Osteoblast (primary cell): ENCODE measurements at regions not wholly inside any gene's neighbourhood (a gene's known extent, or its start where the extent isn't known, plus 50 kb on each side); places are given as distances from the start of the nearest gene placed in this dataset.

ENCODE experiments used
- DNase-seq: peaks from one replicate; pipeline ENCODE4 v3.0.0; 2011; ENCODE audit warnings: low spot score, mixed read lengths; ENCODE audit not compliant: insufficient read length; ENCODE audit errors: missing footprints
- H2AFZ ChIP-seq: 2 replicates; pipeline ENCODE4 v1.6.0; 2011; ENCODE audit warnings: mild to moderate bottlenecking, low read length
- H3K27ac ChIP-seq: 2 replicates; pipeline ENCODE4 v1.5.1; 2011; ENCODE audit warnings: mild to moderate bottlenecking, low read depth, low read length, moderate library complexity
- H3K27me3 ChIP-seq: 2 replicates; pipeline ENCODE4 v1.6.0; 2012; ENCODE audit warnings: mild to moderate bottlenecking, control low read depth, inconsistent platforms, low read length, moderate library complexity; ENCODE audit not compliant: insufficient read depth
- H3K36me3 ChIP-seq: 2 replicates; pipeline ENCODE4 v1.5.1; 2011; ENCODE audit warnings: mild to moderate bottlenecking, low read length, control low read depth, moderate library complexity; ENCODE audit not compliant: insufficient read depth
- H3K4me1 ChIP-seq: 2 replicates; pipeline ENCODE4 v1.5.1; 2011; ENCODE audit warnings: mild to moderate bottlenecking, low read length, control low read depth, moderate library complexity; ENCODE audit not compliant: insufficient read depth
- H3K4me2 ChIP-seq: 2 replicates; pipeline ENCODE4 v1.6.0; 2011; ENCODE audit warnings: mild to moderate bottlenecking, low read length; ENCODE audit not compliant: insufficient read depth
- H3K4me3 ChIP-seq: fragments of 200-600 bp; sonication (generic); 3 replicates; pipeline ENCODE4 v1.5.1; 2012; ENCODE audit warnings: mild to moderate bottlenecking, low read length, inconsistent platforms; ENCODE audit not compliant: insufficient read depth
- H3K79me2 ChIP-seq: 2 replicates; pipeline ENCODE4 v1.6.0; 2012; ENCODE audit warnings: mild to moderate bottlenecking, low read length, control low read depth, inconsistent platforms; ENCODE audit not compliant: insufficient read depth
- H3K9me3 ChIP-seq: 2 replicates; pipeline ENCODE4 v1.5.1; 2011; ENCODE audit warnings: low read depth, low read length, control low read depth
- H4K20me1 ChIP-seq: 2 replicates; pipeline ENCODE4 v1.6.0; 2012; ENCODE audit warnings: mild to moderate bottlenecking, low read length, control low read depth; ENCODE audit not compliant: insufficient read depth
- TF ChIP-seq, protein P1 (sequence below): IDR thresholded peaks from 2 replicates; pipeline ENCODE4 v1.5.1; 2011; ENCODE audit warnings: mild to moderate bottlenecking, low read depth, low read length, moderate library complexity; ENCODE audit errors: extremely low read depth

GRCh38 chr3:34534013-34534412 lies 735.6 kb downstream of the PDCD6IP start:
- Histone ChIP-seq H3K79me2 (no peaks in the 10 kb centered on the region), H3K4me3 (no peak overlapping the region)

GRCh38 chr3:34544136-34544535 lies 745.7 kb downstream of the PDCD6IP start:
- H3K27me3 ChIP-seq = no peaks in the 10 kb centered on the region

More at GRCh38 chr3:34534013-34534412, 735.6 kb downstream of the PDCD6IP start:
- DNase-seq = no peak
- no peaks in the 10 kb centered on the region for H3K4me1 ChIP-seq
- H4K20me1 ChIP-seq = no peaks in the 10 kb centered on the region
- TF ChIP-seq, protein P1, sequence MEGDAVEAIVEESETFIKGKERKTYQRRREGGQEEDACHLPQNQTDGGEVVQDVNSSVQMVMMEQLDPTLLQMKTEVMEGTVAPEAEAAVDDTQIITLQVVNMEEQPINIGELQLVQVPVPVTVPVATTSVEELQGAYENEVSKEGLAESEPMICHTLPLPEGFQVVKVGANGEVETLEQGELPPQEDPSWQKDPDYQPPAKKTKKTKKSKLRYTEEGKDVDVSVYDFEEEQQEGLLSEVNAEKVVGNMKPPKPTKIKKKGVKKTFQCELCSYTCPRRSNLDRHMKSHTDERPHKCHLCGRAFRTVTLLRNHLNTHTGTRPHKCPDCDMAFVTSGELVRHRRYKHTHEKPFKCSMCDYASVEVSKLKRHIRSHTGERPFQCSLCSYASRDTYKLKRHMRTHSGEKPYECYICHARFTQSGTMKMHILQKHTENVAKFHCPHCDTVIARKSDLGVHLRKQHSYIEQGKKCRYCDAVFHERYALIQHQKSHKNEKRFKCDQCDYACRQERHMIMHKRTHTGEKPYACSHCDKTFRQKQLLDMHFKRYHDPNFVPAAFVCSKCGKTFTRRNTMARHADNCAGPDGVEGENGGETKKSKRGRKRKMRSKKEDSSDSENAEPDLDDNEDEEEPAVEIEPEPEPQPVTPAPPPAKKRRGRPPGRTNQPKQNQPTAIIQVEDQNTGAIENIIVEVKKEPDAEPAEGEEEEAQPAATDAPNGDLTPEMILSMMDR = no peak
- H3K27me3 ChIP-seq = no peaks in the 10 kb centered on the region
- H3K36me3 ChIP-seq = no peaks in the 10 kb centered on the region
- no peak overlapping the region for H3K27ac ChIP-seq
- H2AFZ ChIP-seq = no peak overlapping the region
- H3K9me3 ChIP-seq = no peaks in the 10 kb centered on the region
- H3K4me2 ChIP-seq = no peak overlapping the region

DNA sequence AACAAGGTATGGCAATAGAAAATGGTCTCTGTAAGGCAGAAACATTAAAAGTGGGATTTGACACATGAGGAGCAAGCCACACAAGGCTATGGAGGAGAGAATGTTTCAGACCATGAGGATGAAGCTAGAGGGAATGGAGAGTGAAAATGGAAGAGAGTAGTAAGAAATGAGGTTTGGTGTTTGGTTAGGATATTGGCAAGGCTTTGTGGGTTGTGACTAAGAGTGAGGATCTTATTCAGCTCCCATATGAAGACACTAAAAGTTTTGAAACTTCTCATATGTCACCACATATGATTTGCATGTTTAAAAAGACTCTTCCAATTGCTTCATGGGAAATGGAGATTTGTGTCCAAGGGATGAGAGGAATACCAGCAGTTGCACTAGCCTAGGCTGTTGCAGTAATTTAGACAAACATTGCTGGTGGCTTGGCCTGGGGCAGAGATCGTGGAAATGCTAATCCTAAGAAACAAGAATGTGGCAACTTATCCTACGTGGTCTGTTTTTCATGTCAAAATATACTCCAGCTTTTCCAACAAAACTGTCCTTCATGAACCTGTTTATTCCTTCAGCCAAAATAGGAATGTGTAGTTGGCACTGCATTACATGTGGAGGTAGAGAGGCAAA lies 749.0 kb downstream of the PDCD6IP start:
- no peaks in the 10 kb centered on the region for H3K27me3 ChIP-seq
- no peak overlapping the region for H2AFZ ChIP-seq
- H4K20me1 ChIP-seq = no peaks in the 10 kb centered on the region
- no peak overlapping the region for H3K4me3 ChIP-seq
- H3K27ac ChIP-seq = no peak overlapping the region
- H3K79me2 ChIP-seq = no peaks in the 10 kb centered on the region
- H3K4me2 ChIP-seq = no peak overlapping the region
- no peak for DNase-seq
- no peaks in the 10 kb centered on the region for H3K36me3 ChIP-seq
- TF ChIP-seq, protein P1 = no peak
- no peaks in the 10 kb centered on the region for H3K4me1 ChIP-seq
- no peaks in the 10 kb centered on the region for H3K9me3 ChIP-seq

More at GRCh38 chr3:34544136-34544535, 745.7 kb downstream of the PDCD6IP start:
- H4K20me1 ChIP-seq = no peaks in the 10 kb centered on the region
- H3K9me3 ChIP-seq = no peaks in the 10 kb centered on the region
- no peak for DNase-seq
- TF ChIP-seq, protein P1 = no peak
- H3K4me1 ChIP-seq = no peaks in the 10 kb centered on the region
- H3K36me3 ChIP-seq = no peaks in the 10 kb centered on the region
- no peak overlapping the region for H3K27ac ChIP-seq
- no peak overlapping the region for H2AFZ ChIP-seq
- H3K79me2 ChIP-seq = no peaks in the 10 kb centered on the region
- H3K4me2 ChIP-seq = no peak overlapping the region
- H3K4me3 ChIP-seq = no peak overlapping the region

- Histone ChIP-seq H3K27ac (no peak overlapping the region), H3K4me2 (no peak overlapping the region), H4K20me1 (no peaks in the 10 kb centered on the region), H3K4me1 (no peaks in the 10 kb centered on the region), H3K4me3 (no peak overlapping the region), H3K9me3 (no peaks in the 10 kb centered on the region), H3K79me2 (no peaks in the 10 kb centered on the region), H3K36me3 (no peaks in the 10 kb centered on the region), H3K27me3 (no peaks in the 10 kb centered on the region), H2AFZ (no peak overlapping the region)
- TF ChIP-seq, protein P1 = no peak
- DNase-seq = no peak
Observed at GRCh38 chr3:34567266-34567665, 768.8 kb downstream of the PDCD6IP start.
